Caco-2 (cell line): ENCODE measurements at regions not wholly inside any gene's neighbourhood (a gene's known extent, or its start where the extent isn't known, plus 50 kb on each side); places are given as distances from the start of the nearest gene placed in this dataset.

Source experiments
- BruUV-seq: library from RNA; stranded (reverse); fragments of 400-500 nt; replicated peaks from 2 replicates; lab custom pipeline; 2021; lab: Mats Ljungman, UMichigan
- CTCF ChIA-PET: fragments of 300-600 bp; sonication (Branson Sonifier 250); formaldehyde crosslinking; loops from one replicate; lab custom pipeline; 2022; ENCODE audit warnings: antibody characterized with exemption; lab: Charles Lee
- POLR2A ChIA-PET: fragments of 300-600 bp; sonication (Branson Sonifier 250); formaldehyde crosslinking; loops from one replicate; lab custom pipeline; 2022; ENCODE audit warnings: antibody characterized with exemption; lab: Charles Lee
- DNase-seq, 2 experiments: peaks; one replicate each; pipeline versions ENCODE4 v3.0.0 to v3.0.0-alpha.2; 2020 to 2022
- H3K27me3 ChIP-seq: replicated peaks from 2 replicates; pipeline ENCODE4 v1.6.0; 2011; ENCODE audit warnings: low read length; ENCODE audit not compliant: control insufficient read depth, insufficient read depth
- H3K36me3 ChIP-seq: 2 replicates; pipeline ENCODE4 v1.5.1; 2011; ENCODE audit warnings: low read length; ENCODE audit not compliant: control insufficient read depth, insufficient read depth
- H3K4me1 ChIP-seq: fragments of 250-450 bp; sonication (Bioruptor Pico); 2 replicates; pipeline ENCODE4 v1.5.1; 2020; ENCODE audit warnings: mild to moderate bottlenecking
- H3K4me3 ChIP-seq: 2 replicates; pipeline ENCODE4 v1.5.1; 2011; ENCODE audit warnings: low read depth, mild to moderate bottlenecking, control low read depth, low read length
- H3K9me3 ChIP-seq: fragments of 250-450 bp; sonication (Bioruptor Pico); 2 replicates; pipeline ENCODE4 v1.5.1; 2020; ENCODE audit warnings: mild to moderate bottlenecking, moderate library complexity
- H3K27ac Mint-ChIP-seq: one replicate; pipeline ENCODE4 v1.8.0; 2022; ENCODE audit warnings: mixed read lengths; ENCODE audit not compliant: unreplicated experiment
- H3K27me3 Mint-ChIP-seq: one replicate; pipeline ENCODE4 v1.8.0; 2022; ENCODE audit warnings: mixed read lengths; ENCODE audit not compliant: insufficient read depth, unreplicated experiment
- H3K36me3 Mint-ChIP-seq: one replicate; pipeline ENCODE4 v1.8.0; 2022; ENCODE audit warnings: mild to moderate bottlenecking, mixed read lengths; ENCODE audit not compliant: insufficient read depth, unreplicated experiment
- H3K4me1 Mint-ChIP-seq: one replicate; pipeline ENCODE4 v1.8.0; 2022; ENCODE audit warnings: low read depth, mixed read lengths; ENCODE audit not compliant: unreplicated experiment
- H3K4me3 Mint-ChIP-seq: one replicate; pipeline ENCODE4 v1.8.0; 2022; ENCODE audit warnings: mild to moderate bottlenecking, moderate library complexity, mixed read lengths; ENCODE audit not compliant: unreplicated experiment
- H3K9me3 Mint-ChIP-seq: one replicate; pipeline ENCODE4 v1.8.0; 2022; ENCODE audit warnings: mixed read lengths; ENCODE audit not compliant: unreplicated experiment
- CTCF ChIP-seq, 2 experiments: fragments of 200-600 bp in 1 of 2; IDR thresholded peaks; 1 replicate in 1 of 2; 2 replicates in 1 of 2; pipeline versions ENCODE4 v1.5.1 to v1.8.0; 2011 to 2022; ENCODE audit warnings: antibody characterized with exemption in 1 of 2, control low read depth in 1 of 2, inconsistent platforms in 1 of 2, low read depth in 1 of 2, low read length in 1 of 2, mild to moderate bottlenecking in 1 of 2, moderate library complexity in 1 of 2; ENCODE audit not compliant: insufficient read depth in 1 of 2, severe bottlenecking in 1 of 2, unreplicated experiment in 1 of 2
- intact Hi-C: fragments of 100-400 bp; cut with micrococcal nuclease; formaldehyde crosslinking; loops from one replicate; pipeline ENCODE4 v1.10.0; 2022; ENCODE audit not compliant: unreplicated experiment

- Histone ChIP-seq H3K27me3 (no peaks in the 10 kb centered on the region), H3K4me1 (no peaks in the 10 kb centered on the region), H3K4me3 (no peak overlapping the region), H3K36me3 (no peaks in the 10 kb centered on the region), H3K9me3 (no peaks in the 10 kb centered on the region)
- TF ChIP-seq CTCF (IDR thresholded peaks at IDR 0.05; ENCODE audit: insufficient read depth in 1 of 2, low read depth in 1 of 2, low read length in 1 of 2, severe bottlenecking in 1 of 2, unreplicated experiment in 1 of 2) = no peak
- H3K27me3 Mint-ChIP-seq = no peaks in the 10 kb centered on the region
- ChIA-PET POLR2A (no interaction called here), CTCF (no interaction called here)
- no peaks in the 10 kb centered on the region for H3K36me3 Mint-ChIP-seq
- intact Hi-C loops = no loop called here
- DNase-seq = no peak
- no peaks in the 10 kb centered on the region for H3K4me1 Mint-ChIP-seq
- no peak overlapping the region for H3K27ac Mint-ChIP-seq
- no TSS peak for BruUV-seq
- H3K4me3 Mint-ChIP-seq = no peak overlapping the region
- peaks cover 10% of the 10 kb centered on the region for H3K9me3 Mint-ChIP-seq
These were observed 402.8 kb downstream of the BCAT1 start for GRCh38 chr12:24546084-24546483.

DNA sequence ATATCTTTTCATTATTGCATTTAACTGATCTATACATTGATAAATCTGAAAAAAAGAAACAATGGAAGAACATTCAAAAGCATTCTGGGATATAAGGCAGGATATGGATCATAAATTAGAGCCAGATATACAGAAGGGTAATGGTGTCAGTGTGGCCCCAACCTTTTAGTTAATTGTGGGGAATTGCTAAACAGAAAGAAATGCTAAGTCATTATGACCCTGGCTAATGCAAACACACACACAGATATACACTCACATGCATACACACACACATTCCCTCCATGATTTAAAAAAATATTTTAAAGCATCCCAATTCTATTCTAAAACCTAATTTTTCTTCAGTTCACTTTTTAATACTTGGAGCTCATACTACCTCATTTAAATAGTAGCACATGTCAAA lies 404.5 kb downstream of the BCAT1 start:
- intact Hi-C loops = no loop called here
- H3K4me3 Mint-ChIP-seq = no peak overlapping the region
- Histone ChIP-seq H3K9me3 (no peaks in the 10 kb centered on the region), H3K4me1 (no peaks in the 10 kb centered on the region), H3K36me3 (no peaks in the 10 kb centered on the region), H3K4me3 (no peak overlapping the region), H3K27me3 (no peaks in the 10 kb centered on the region)
- H3K36me3 Mint-ChIP-seq = no peaks in the 10 kb centered on the region
- no TSS peak for BruUV-seq
- peaks cover 10% of the 10 kb centered on the region for H3K9me3 Mint-ChIP-seq
- no peak for DNase-seq
- no peaks in the 10 kb centered on the region for H3K27me3 Mint-ChIP-seq
- no peak for TF ChIP-seq CTCF (IDR thresholded peaks at IDR 0.05; ENCODE audit: insufficient read depth in 1 of 2, low read depth in 1 of 2, low read length in 1 of 2, severe bottlenecking in 1 of 2, unreplicated experiment in 1 of 2)
- no peaks in the 10 kb centered on the region for H3K4me1 Mint-ChIP-seq
- no peak overlapping the region for H3K27ac Mint-ChIP-seq
- ChIA-PET CTCF (no interaction called here), POLR2A (no interaction called here)

DNA sequence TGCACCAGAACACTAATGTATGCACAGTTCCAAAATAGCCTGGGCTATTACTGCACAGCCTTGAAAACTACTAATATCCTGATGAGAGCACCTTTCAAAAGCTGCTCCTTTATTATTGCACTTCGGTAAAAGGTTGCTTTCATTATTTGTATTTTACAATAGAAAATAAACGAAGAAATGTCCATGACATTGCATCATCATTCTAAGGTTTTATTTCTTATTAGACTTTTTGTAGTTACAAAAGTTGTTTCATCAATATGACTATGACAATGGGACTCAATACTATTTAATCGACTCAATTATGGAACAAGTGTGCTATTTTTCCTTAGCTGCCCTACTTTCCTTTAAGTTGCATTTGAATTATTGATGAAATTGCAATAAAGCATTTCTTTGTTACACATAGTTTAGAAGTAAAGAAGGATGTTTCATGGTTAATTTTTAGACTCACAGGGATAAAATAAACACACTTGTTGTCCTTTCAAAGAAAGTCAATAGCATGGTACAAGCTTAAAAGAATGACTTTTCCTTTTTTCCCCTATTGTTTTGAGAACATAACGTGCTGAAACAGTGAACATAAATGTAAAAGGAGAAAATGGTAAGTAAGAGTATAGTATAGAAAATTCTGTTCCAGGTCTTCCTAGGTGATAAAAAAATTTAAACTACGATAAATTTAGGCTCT lies 407.6 kb downstream of the BCAT1 start:
- peaks cover 16% of the 10 kb centered on the region for H3K4me1 Mint-ChIP-seq
- BruUV-seq = no TSS peak

More for the DNA sequence above, 407.6 kb downstream of the BCAT1 start:
- no peaks in the 10 kb centered on the region for H3K36me3 ChIP-seq
- H3K27me3 ChIP-seq = no peaks in the 10 kb centered on the region
- Mint-ChIP-seq H3K9me3 (peaks cover 4% of the 10 kb centered on the region), H3K4me3 (no peak overlapping the region), H3K36me3 (no peaks in the 10 kb centered on the region), H3K27me3 (no peaks in the 10 kb centered on the region), H3K27ac (no peak overlapping the region)
- intact Hi-C loops = no loop called here
- no peak for TF ChIP-seq CTCF (IDR thresholded peaks at IDR 0.05; ENCODE audit: insufficient read depth in 1 of 2, low read depth in 1 of 2, low read length in 1 of 2, severe bottlenecking in 1 of 2, unreplicated experiment in 1 of 2)
- H3K4me1 ChIP-seq = peaks cover 26% of the 10 kb centered on the region
- CTCF ChIA-PET = interaction anchor here (0.6 to 0.7 kb wide), 2 partner anchors 22 to 383 kb away, joined by 3 to 4 read pairs; no protein-coding TSS in a partner anchor
- POLR2A ChIA-PET = no interaction called here
- DNase-seq = no peak
- no peaks in the 10 kb centered on the region for H3K9me3 ChIP-seq
- H3K4me3 ChIP-seq = no peak overlapping the region
